ENCODE measurements at regions not wholly inside any gene's neighbourhood (a gene's known extent, or its start where the extent isn't known, plus 50 kb on each side); places are given as distances from the start of the nearest gene placed in this dataset.

GRCh38 chr7:110573862-110574528, 516.9 kb upstream of the LRRN3 start:
- Histone ChIP-seq H3K27ac (replicated peaks in 1 of 4) (no peak overlapping the region), H3K27me3 (no peaks in the 10 kb centered on the region), H3K36me3 (no peaks in the 10 kb centered on the region), H3K9me3 (no peaks in the 10 kb centered on the region), H3K4me1 (no peaks in the 10 kb centered on the region), H3K4me3 (no peak overlapping the region)
- 56% methylated on average over 6 of the region's 6 CpGs for WGBS
- no peak for DNase-seq (ENCODE audit: extremely low spot score)
- intact Hi-C loops (cut with DNase I), result no loop called here
- no peak for TF ChIP-seq CTCF (IDR thresholded peaks at IDR 0.05)
- TF ChIP-seq POLR2AphosphoS5 (IDR thresholded peaks at IDR 0.05), result no peak
- no peak for TF ChIP-seq EP300 (IDR thresholded peaks at IDR 0.05)
- no peak for TF ChIP-seq POLR2A (IDR thresholded peaks at IDR 0.05; ENCODE audit: low read depth)

- intact Hi-C loops (cut with DNase I), result no loop called here
- H3K4me3 ChIP-seq, result no peak overlapping the region
- no peak overlapping the region for H3K27ac ChIP-seq (replicated peaks in 1 of 4)
- TF ChIP-seq POLR2A (IDR thresholded peaks at IDR 0.05; ENCODE audit: low read depth) (no peak), POLR2AphosphoS5 (IDR thresholded peaks at IDR 0.05) (no peak), EP300 (IDR thresholded peaks at IDR 0.05) (no peak), CTCF (IDR thresholded peaks at IDR 0.05) (no peak)
- peaks cover 0 to 7% (median 0%) of the 10 kb centered on the region in 4 donors for H3K4me1 ChIP-seq
- no peak for DNase-seq (ENCODE audit: extremely low spot score)
- H3K36me3 ChIP-seq, result no peaks in the 10 kb centered on the region
- no peaks in the 10 kb centered on the region for H3K9me3 ChIP-seq
- H3K27me3 ChIP-seq, result no peaks in the 10 kb centered on the region
These were observed 503.6 kb upstream of the LRRN3 start for GRCh38 chr7:110587294-110587693.

- intact Hi-C loops (cut with DNase I), result no loop called here
- H3K27me3 ChIP-seq, result no peaks in the 10 kb centered on the region
- no peak for DNase-seq (ENCODE audit: extremely low spot score)
- no peak overlapping the region for H3K27ac ChIP-seq (replicated peaks in 1 of 4)
- H3K9me3 ChIP-seq, result no peaks in the 10 kb centered on the region
- no peak overlapping the region for H3K4me3 ChIP-seq
- H3K4me1 ChIP-seq, result peaks cover 0 to 7% (median 0%) of the 10 kb centered on the region in 4 donors
- no peaks in the 10 kb centered on the region for H3K36me3 ChIP-seq
- 90% methylated on average over 5 of the region's 5 CpGs for WGBS
- TF ChIP-seq POLR2A (IDR thresholded peaks at IDR 0.05; ENCODE audit: low read depth), result no peak
- TF ChIP-seq POLR2AphosphoS5 (IDR thresholded peaks at IDR 0.05), result no peak
- TF ChIP-seq EP300 (IDR thresholded peaks at IDR 0.05), result no peak
- no peak for TF ChIP-seq CTCF (IDR thresholded peaks at IDR 0.05)
These were observed 500.5 kb upstream of the LRRN3 start for GRCh38 chr7:110590415-110590814.

GRCh38 chr7:110591341-110591740, 499.6 kb upstream of the LRRN3 start:
- H3K36me3 ChIP-seq, result no peaks in the 10 kb centered on the region
- intact Hi-C loops (cut with DNase I), result no loop called here
- no peaks in the 10 kb centered on the region for H3K9me3 ChIP-seq
- H3K27ac ChIP-seq (replicated peaks in 1 of 4), result no peak overlapping the region
- H3K4me3 ChIP-seq, result no peak overlapping the region
- TF ChIP-seq POLR2A (IDR thresholded peaks at IDR 0.05; ENCODE audit: low read depth), result no peak
- TF ChIP-seq POLR2AphosphoS5 (IDR thresholded peaks at IDR 0.05), result no peak
- no peak for TF ChIP-seq EP300 (IDR thresholded peaks at IDR 0.05)
- peaks cover 0 to 7% (median 0%) of the 10 kb centered on the region in 4 donors for H3K4me1 ChIP-seq
- no peaks in the 10 kb centered on the region for H3K27me3 ChIP-seq
- 75% methylated on average over 4 of the region's 4 CpGs for WGBS
- no peak for DNase-seq (ENCODE audit: extremely low spot score)

GRCh38 chr7:110592557-110592956, 498.4 kb upstream of the LRRN3 start:
- Histone ChIP-seq H3K36me3 (no peaks in the 10 kb centered on the region), H3K27ac (replicated peaks in 1 of 4) (no peak overlapping the region), H3K4me1 (peaks cover 0 to 7% (median 0%) of the 10 kb centered on the region in 4 donors), H3K27me3 (no peaks in the 10 kb centered on the region), H3K4me3 (no peak overlapping the region), H3K9me3 (no peaks in the 10 kb centered on the region)
- DNase-seq (ENCODE audit: extremely low spot score), result no peak
- 59% methylated on average over 1 of the region's 1 CpG for WGBS
- intact Hi-C loops (cut with DNase I), result no loop called here
- TF ChIP-seq POLR2A (IDR thresholded peaks at IDR 0.05; ENCODE audit: low read depth) (no peak), EP300 (IDR thresholded peaks at IDR 0.05) (no peak), CTCF (IDR thresholded peaks at IDR 0.05) (no peak)

Data from esophagus muscularis mucosa (tissue), 4 donors.